Fibroblast of villous mesenchyme (primary cell): ENCODE measurements at regions not wholly inside any gene's neighbourhood (a gene's known extent, or its start where the extent isn't known, plus 50 kb on each side); places are given as distances from the start of the nearest gene placed in this dataset.
"Not testable (repeated sequence)": the region's sequence is repeated elsewhere in the genome, so short reads cannot be mapped to it uniquely, and the experiment has no call there.

Experiments used
- DNase-seq: peaks from one replicate; pipeline ENCODE4 v3.0.0-alpha.2; 2010; ENCODE audit warnings: low read depth
- H3K4me3 ChIP-seq: 2 replicates; pipeline ENCODE4 v1.5.1; 2011; ENCODE audit warnings: low read depth, mild to moderate bottlenecking, low read length
- TF ChIP-seq, protein P1 (sequence below): IDR thresholded peaks from 2 replicates; pipeline ENCODE4 v1.5.1; 2012; ENCODE audit warnings: low read depth, mild to moderate bottlenecking, low read length; ENCODE audit not compliant: insufficient read depth

GRCh38 chr9:117932585-117932984 is 228.4 kb downstream of the TLR4 start:
- H3K4me3 ChIP-seq, result no peak overlapping the region
- TF ChIP-seq, protein P1, sequence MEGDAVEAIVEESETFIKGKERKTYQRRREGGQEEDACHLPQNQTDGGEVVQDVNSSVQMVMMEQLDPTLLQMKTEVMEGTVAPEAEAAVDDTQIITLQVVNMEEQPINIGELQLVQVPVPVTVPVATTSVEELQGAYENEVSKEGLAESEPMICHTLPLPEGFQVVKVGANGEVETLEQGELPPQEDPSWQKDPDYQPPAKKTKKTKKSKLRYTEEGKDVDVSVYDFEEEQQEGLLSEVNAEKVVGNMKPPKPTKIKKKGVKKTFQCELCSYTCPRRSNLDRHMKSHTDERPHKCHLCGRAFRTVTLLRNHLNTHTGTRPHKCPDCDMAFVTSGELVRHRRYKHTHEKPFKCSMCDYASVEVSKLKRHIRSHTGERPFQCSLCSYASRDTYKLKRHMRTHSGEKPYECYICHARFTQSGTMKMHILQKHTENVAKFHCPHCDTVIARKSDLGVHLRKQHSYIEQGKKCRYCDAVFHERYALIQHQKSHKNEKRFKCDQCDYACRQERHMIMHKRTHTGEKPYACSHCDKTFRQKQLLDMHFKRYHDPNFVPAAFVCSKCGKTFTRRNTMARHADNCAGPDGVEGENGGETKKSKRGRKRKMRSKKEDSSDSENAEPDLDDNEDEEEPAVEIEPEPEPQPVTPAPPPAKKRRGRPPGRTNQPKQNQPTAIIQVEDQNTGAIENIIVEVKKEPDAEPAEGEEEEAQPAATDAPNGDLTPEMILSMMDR, result no peak
- no peak for DNase-seq

DNA sequence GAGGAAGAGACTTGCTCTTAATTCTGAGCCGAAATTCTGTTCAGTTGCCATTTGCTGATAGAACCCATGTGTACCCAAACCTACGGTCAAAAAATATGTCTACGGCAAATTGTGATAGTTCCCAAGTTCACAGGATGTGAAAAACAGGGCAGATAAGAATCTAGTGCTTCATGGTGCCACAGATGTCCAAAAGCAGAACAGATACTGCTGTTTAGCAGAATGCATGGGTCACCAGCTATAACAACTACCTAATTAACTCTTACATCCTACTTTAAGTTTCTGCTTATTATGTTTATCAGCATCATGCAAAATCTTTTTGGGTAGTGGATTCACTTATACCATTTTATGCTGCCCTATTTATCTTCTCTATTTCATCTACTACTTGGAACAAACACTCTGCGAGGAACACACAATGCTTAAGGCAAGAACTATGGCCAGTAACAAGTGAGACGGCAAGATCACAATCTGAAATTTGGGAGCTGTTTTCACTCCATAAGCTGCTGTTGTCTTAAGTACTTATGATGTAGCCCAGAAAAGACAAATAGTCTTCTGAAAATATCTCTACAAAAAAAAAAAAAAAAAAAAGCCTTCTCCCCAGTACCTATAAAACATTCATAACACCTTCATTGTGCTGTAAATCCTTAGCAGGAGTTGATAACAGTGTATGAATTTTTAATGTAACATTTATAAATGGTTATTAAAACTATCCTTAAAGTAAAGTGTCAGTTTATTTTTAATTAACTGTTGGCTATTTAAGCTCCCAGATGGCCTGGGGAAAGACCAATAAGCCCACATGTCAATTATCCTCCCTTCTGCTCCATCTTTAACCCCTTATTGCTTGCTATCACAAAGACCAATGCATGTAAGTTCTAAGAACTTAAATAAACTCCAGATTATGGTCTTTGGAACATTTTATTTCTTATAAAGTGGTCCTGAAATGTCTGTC is 232.3 kb downstream of the TLR4 start:
- no peak for DNase-seq
- TF ChIP-seq, protein P1, result no peak
- H3K4me3 ChIP-seq, result no peak overlapping the region

DNA sequence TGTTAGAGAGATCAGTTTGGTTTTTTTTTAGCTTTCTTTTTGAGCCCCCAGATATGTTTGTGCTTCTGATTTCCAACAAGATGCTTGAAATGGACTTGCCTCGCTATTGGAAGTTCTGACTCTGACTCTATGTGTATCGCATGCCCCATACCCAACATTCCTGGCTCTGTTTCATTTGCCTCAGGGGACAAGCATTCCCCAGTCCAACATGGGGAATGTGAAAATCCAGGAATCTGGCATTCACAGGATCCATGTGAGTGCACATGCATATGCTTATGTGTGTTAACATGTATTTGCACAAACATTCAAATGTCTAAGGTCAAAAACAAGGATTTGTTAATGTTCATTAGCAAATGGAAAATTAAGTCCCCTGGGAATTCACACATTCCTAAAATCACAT is 233.9 kb downstream of the TLR4 start:
- DNase-seq, result no peak
- TF ChIP-seq, protein P1, result no peak

GRCh38 chr9:117938896-117939295 is 234.7 kb downstream of the TLR4 start:
- no peak overlapping the region for H3K4me3 ChIP-seq
- DNase-seq, result no peak
- TF ChIP-seq, protein P1, result no peak

More for the DNA sequence above, 233.9 kb downstream of the TLR4 start:
- H3K4me3 ChIP-seq, result no peak overlapping the region

- H3K4me3 ChIP-seq, result not testable (repeated sequence)
These were observed 240.5 kb downstream of the TLR4 start for GRCh38 chr9:117944750-117945149.

DNA sequence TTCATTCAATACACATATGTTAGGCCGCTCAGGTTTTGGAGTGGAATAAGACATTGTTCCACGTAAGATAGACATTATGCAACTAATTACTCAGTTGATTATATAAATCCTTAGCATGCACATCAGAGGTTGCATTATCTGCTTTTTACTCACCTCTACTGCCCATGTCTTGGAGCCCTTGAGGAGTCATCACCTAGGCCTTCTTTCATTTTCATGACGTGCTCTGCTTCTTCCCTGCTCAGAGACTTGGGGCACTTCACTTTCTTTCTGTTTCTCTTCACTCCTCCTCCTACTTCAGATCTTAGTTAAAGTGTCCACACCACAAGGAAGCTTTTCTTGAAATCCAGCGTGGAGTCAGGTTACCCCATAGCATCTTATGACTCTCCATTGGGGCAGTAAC is 241.1 kb downstream of the TLR4 start:
- TF ChIP-seq, protein P1, result no peak
- no peak overlapping the region for H3K4me3 ChIP-seq
- DNase-seq, result no peak

More at GRCh38 chr9:117944750-117945149, 240.5 kb downstream of the TLR4 start:
- not testable (repeated sequence) for DNase-seq

DNA sequence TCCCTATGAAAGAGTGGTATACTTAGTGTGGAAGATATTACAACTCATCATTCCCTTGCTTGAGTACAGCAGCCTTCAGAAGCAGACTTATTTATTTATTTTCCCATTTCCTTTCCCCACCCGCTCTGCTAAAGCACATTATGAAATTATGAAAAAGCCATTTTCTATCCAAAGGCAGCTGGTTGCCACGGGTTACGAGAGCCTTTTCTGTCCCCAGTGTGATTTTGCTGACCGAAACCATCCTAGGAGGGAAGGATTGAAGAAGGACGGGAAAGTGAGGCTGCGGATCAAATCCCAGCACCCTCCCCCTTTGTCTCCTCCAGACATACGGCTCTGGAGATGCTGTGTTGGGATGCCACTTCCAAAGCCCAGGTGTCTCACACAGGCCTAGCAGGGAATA is 246.9 kb downstream of the TLR4 start:
- H3K4me3 ChIP-seq, result no peak overlapping the region
- TF ChIP-seq, protein P1, result no peak
- DNase-seq, result no peak
